T-cell (primary cell): ENCODE measurements at regions not wholly inside any gene's neighbourhood (a gene's known extent, or its start where the extent isn't known, plus 50 kb on each side); places are given as distances from the start of the nearest gene placed in this dataset.
"Not testable (repeated sequence)": the region's sequence is repeated elsewhere in the genome, so short reads cannot be mapped to it uniquely, and the experiment has no call there.

Experiments
- ATAC-seq, 4 experiments: fragments of 200-7000 bp in 3 of 4; fragments of 150-1000 bp in 1 of 4; cut with Tn5 transposase; replicated peaks in 1 of 4; 1 replicate in 3 of 4; 2 replicates in 1 of 4; pipeline ENCODE4 v1.10.0; 2021; ENCODE audit warnings: moderate library complexity in 3 of 4, mild to moderate bottlenecking in 2 of 4, moderate number of reproducible peaks in 1 of 4
- CTCF ChIA-PET, 2 donors: fragments of 300-600 bp; sonication (Branson Sonifier 250); formaldehyde crosslinking; loops; one replicate each; lab custom pipeline; 2022; ENCODE audit warnings: antibody characterized with exemption in 2 of 2; lab: Charles Lee
- POLR2A ChIA-PET, 2 donors: fragments of 300-600 bp; sonication (Branson Sonifier 250); formaldehyde crosslinking; loops; one replicate each; lab custom pipeline; 2022; ENCODE audit warnings: antibody characterized with exemption in 2 of 2; lab: Charles Lee
- DNase-seq, 35 experiments: peaks; one replicate each; pipeline versions ENCODE4 v3.0.0 to v3.0.0-alpha.2; 2013 to 2023
- H3K27ac ChIP-seq: one replicate; pipeline ENCODE4 v1.5.1; 2013; ENCODE audit warnings: low read length
- H3K27me3 ChIP-seq, 2 experiments: replicated peaks in 1 of 2; 1 replicate in 1 of 2; 2 replicates in 1 of 2; pipeline versions ENCODE4 v1.6.1 to v1.7.0; 2013; ENCODE audit warnings: low read length in 1 of 2, mixed read lengths in 1 of 2; ENCODE audit not compliant: control insufficient read depth in 2 of 2, insufficient read depth in 2 of 2; ENCODE audit errors: extremely low read depth in 1 of 2
- H3K36me3 ChIP-seq, 2 donors: 1 replicate in 1 of 2; 2 replicates in 1 of 2; pipeline versions ENCODE4 v1.6.1 to v1.7.0; 2013; ENCODE audit warnings: low read length in 1 of 2; ENCODE audit not compliant: control insufficient read depth in 2 of 2, insufficient read depth in 1 of 2; ENCODE audit errors: extremely low read depth in 1 of 2
- H3K4me1 ChIP-seq, 2 experiments: 1 replicate in 1 of 2; 2 replicates in 1 of 2; pipeline versions ENCODE4 v1.6.1 to v1.7.0; 2013; ENCODE audit warnings: low read length in 2 of 2, mixed read lengths in 1 of 2; ENCODE audit not compliant: insufficient read depth in 2 of 2, control insufficient read depth in 1 of 2; ENCODE audit errors: extremely low read depth in 1 of 2
- H3K4me3 ChIP-seq, 2 donors: 1 replicate in 1 of 2; 2 replicates in 1 of 2; pipeline versions ENCODE4 v1.5.1 to v1.7.0; 2013; ENCODE audit warnings: mild to moderate bottlenecking in 2 of 2, low read length in 1 of 2, moderate library complexity in 1 of 2; ENCODE audit not compliant: control insufficient read depth in 1 of 2; ENCODE audit errors: extremely low read depth in 1 of 2
- H3K9me3 ChIP-seq: 2 replicates; pipeline ENCODE4 v1.7.0; 2013
- H3K27ac Mint-ChIP-seq, 2 donors: one replicate each; pipeline ENCODE4 v1.8.0; 2020 to 2021; ENCODE audit warnings: mild to moderate bottlenecking in 2 of 2, mixed read lengths in 2 of 2
- H3K27me3 Mint-ChIP-seq, 2 donors: one replicate each; pipeline ENCODE4 v1.8.0; 2021 to 2022; ENCODE audit warnings: mixed read lengths in 2 of 2
- H3K36me3 Mint-ChIP-seq: one replicate; pipeline ENCODE4 v1.8.0; 2021; ENCODE audit warnings: mixed read lengths
- H3K4me1 Mint-ChIP-seq, 3 donors: one replicate each; pipeline ENCODE4 v1.8.0; 2020 to 2022; ENCODE audit warnings: mixed read lengths in 3 of 3, mild to moderate bottlenecking in 1 of 3
- H3K4me3 Mint-ChIP-seq, 3 donors: one replicate each; pipeline ENCODE4 v1.8.0; 2020 to 2022; ENCODE audit warnings: mild to moderate bottlenecking in 3 of 3, mixed read lengths in 3 of 3, moderate library complexity in 3 of 3
- H3K9me3 Mint-ChIP-seq, 3 donors: one replicate each; pipeline ENCODE4 v1.8.0; 2020 to 2022; ENCODE audit warnings: mixed read lengths in 3 of 3
- WGBS: methylation state at CpG from one replicate; pipeline ENCODE4 v1.1.5; 2013; ENCODE audit warnings: missing lambda C conversion rate; ENCODE audit not compliant: insufficient coverage; 5-methylcytosine and 5-hydroxymethylcytosine counted together

DNA sequence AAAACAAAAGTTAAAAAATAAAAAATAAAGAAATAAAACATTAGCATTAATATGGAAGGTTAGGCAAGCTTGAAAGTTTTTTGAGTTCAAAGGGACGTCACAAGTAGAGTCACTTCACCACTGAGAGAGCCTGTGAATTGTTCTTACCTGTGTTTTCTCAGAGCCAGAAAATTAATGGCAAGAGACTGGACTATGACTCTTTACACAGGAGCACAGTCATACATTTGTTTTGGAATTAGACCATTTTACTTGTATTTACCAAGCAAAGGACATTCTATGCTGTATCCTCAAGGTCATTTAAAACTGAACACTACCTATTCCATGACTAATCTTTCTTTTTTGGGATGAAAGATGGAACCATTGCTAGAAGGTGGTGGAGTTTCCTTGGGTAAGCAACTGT is 346.1 kb downstream of the FAM47B start:
- no CpG with 5 or more reads among the region's 1 CpG for WGBS
- no peaks in the 10 kb centered on the region for H3K9me3 ChIP-seq
- Mint-ChIP-seq H3K4me3 (no peak overlapping the region), H3K4me1 (no peaks in the 10 kb centered on the region), H3K36me3 (no peaks in the 10 kb centered on the region), H3K27ac (no peak overlapping the region), H3K9me3 (peaks cover 0 to 5% (median 5%) of the 10 kb centered on the region in 3 donors), H3K27me3 (no peaks in the 10 kb centered on the region)
- CTCF ChIA-PET, result no interaction called here
- ATAC-seq, result no peak
- H3K4me3 ChIP-seq, result no peak overlapping the region
- H3K4me1 ChIP-seq, result no peaks in the 10 kb centered on the region
- DNase-seq, result no peak
- POLR2A ChIA-PET, result no interaction called here
- no peaks in the 10 kb centered on the region for H3K27me3 ChIP-seq
- no peaks in the 10 kb centered on the region for H3K36me3 ChIP-seq
- no peak overlapping the region for H3K27ac ChIP-seq

DNA sequence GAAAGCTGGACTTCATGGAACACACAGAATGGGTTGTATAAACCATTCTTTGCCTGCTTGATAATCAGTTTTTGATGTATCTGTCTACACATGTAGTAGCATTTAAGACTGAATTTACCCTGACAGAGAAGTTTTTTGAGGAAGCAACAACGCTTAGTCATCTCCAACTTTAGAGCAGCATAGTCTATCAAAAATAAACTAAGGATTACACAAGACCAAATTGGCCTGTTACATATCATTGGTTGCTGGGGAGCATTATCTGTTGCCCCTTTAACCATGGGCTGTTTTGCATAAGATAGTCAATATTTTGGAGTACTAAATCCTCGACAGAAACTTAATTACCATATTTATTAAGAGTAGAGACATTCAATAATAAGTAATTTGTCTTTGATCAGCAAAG is 347.4 kb downstream of the FAM47B start:
- Histone ChIP-seq H3K4me3 (no peak overlapping the region), H3K4me1 (no peaks in the 10 kb centered on the region), H3K27me3 (no peaks in the 10 kb centered on the region), H3K9me3 (no peaks in the 10 kb centered on the region), H3K27ac (no peak overlapping the region), H3K36me3 (no peaks in the 10 kb centered on the region)
- Mint-ChIP-seq H3K27ac (no peak overlapping the region), H3K36me3 (no peaks in the 10 kb centered on the region), H3K4me1 (no peaks in the 10 kb centered on the region), H3K27me3 (no peaks in the 10 kb centered on the region), H3K4me3 (no peak overlapping the region), H3K9me3 (peaks cover 0 to 5% (median 4%) of the 10 kb centered on the region in 3 donors)
- no CpG with 5 or more reads among the region's 2 CpGs for whole genome bisulfite sequencing
- CTCF ChIA-PET, result no interaction called here
- no peak for ATAC-seq
- POLR2A ChIA-PET, result no interaction called here
- DNase-seq, result no peak

DNA sequence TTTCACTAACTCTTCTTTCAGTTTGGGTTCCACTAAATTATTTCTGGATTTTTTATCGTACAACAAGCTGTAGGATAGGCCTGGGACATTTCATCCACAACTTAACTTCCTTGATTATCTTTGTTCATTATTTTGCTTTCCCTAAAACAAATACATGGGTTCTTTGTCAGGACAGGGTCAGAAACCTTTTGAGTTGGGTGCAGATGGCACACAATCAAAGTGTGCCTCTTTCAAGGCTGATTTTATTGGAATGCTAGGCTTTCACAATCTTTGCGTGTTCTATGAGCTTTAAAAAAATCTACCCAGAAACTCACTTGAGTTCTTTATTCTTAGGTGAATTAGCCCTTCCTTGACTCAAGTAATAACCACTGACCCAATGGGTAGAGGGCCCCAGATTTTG is 348.4 kb downstream of the FAM47B start:
- H3K27me3 ChIP-seq, result no peaks in the 10 kb centered on the region
- H3K9me3 ChIP-seq, result no peaks in the 10 kb centered on the region
- ATAC-seq (no peak), DNase-seq (no peak)
- no peaks in the 10 kb centered on the region for H3K27me3 Mint-ChIP-seq
- no peak overlapping the region for H3K4me3 ChIP-seq
- no peak overlapping the region for H3K27ac Mint-ChIP-seq
- H3K4me1 Mint-ChIP-seq, result no peaks in the 10 kb centered on the region
- no peak overlapping the region for H3K4me3 Mint-ChIP-seq
- H3K36me3 Mint-ChIP-seq, result no peaks in the 10 kb centered on the region
- no CpG with 5 or more reads among the region's 2 CpGs for WGBS
- peaks cover 0 to 5% (median 3%) of the 10 kb centered on the region in 3 donors for H3K9me3 Mint-ChIP-seq
- ChIA-PET POLR2A (no interaction called here), CTCF (no interaction called here)
- no peaks in the 10 kb centered on the region for H3K4me1 ChIP-seq
- no peak overlapping the region for H3K27ac ChIP-seq
- no peaks in the 10 kb centered on the region for H3K36me3 ChIP-seq

DNA sequence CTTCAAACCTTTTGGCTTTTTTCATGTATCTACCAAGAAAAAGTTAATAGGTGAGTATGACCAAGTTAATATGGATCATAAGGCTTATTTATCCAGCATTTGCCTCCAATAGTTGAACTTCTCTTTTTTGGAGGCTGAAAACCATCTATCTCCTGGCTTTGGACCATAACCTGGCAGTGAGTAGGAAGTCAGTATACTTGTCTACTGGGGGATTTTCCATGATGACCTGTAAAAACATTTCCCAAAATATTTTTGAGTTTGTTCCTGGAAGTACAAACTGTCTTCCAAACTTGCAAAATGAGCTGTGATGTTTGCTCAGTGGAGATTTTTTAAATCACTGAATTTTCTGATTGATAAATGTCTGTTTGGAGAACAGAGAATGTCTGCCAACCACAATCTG is 349.9 kb downstream of the FAM47B start:
- no peaks in the 10 kb centered on the region for H3K36me3 ChIP-seq
- H3K4me1 Mint-ChIP-seq, result no peaks in the 10 kb centered on the region
- no peaks in the 10 kb centered on the region for H3K9me3 ChIP-seq
- H3K27me3 ChIP-seq, result no peaks in the 10 kb centered on the region
- no peak overlapping the region for H3K4me3 ChIP-seq
- no peaks in the 10 kb centered on the region for H3K36me3 Mint-ChIP-seq
- H3K4me3 Mint-ChIP-seq, result no peak overlapping the region
- DNase-seq, result no peak
- ATAC-seq, result no peak
- ChIA-PET CTCF (no interaction called here), POLR2A (no interaction called here)
- peaks cover 0 to 5% (median 3%) of the 10 kb centered on the region in 3 donors for H3K9me3 Mint-ChIP-seq
- H3K27ac Mint-ChIP-seq, result no peak overlapping the region
- no peak overlapping the region for H3K27ac ChIP-seq
- no peaks in the 10 kb centered on the region for H3K4me1 ChIP-seq
- H3K27me3 Mint-ChIP-seq, result no peaks in the 10 kb centered on the region

DNA sequence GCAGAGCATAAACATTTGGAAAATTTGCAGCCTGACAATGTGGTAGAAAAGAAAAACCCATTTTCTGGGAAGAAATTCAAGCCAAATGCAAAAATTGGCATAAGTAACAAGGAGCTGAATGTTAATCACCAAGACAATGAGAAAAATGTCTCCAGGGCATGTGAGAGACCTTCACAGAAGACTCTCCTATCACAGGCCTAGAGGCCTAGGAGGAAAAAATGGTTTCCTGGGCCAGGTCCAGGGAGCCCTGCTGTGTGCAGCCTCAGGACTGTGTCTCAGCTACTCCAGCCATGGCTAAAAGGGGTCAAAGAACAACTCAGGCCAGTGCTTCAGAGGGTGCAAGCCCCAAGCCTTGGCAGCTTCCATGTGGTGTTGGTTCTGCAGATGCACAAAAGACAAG is 362.4 kb downstream of the FAM47B start:
- ATAC-seq, POLR2A ChIA-PET, H3K9me3 ChIP-seq, H3K4me1 Mint-ChIP-seq, H3K27ac ChIP-seq, H3K27ac Mint-ChIP-seq, H3K27me3 ChIP-seq, H3K36me3 Mint-ChIP-seq, CTCF ChIA-PET, H3K4me3 ChIP-seq, H3K4me1 ChIP-seq, DNase-seq, H3K4me3 Mint-ChIP-seq, H3K27me3 Mint-ChIP-seq, H3K36me3 ChIP-seq: not testable (repeated sequence)
- H3K9me3 Mint-ChIP-seq, result peaks cover 5 to 16% (median 14%) of the 10 kb centered on the region in 3 donors

DNA sequence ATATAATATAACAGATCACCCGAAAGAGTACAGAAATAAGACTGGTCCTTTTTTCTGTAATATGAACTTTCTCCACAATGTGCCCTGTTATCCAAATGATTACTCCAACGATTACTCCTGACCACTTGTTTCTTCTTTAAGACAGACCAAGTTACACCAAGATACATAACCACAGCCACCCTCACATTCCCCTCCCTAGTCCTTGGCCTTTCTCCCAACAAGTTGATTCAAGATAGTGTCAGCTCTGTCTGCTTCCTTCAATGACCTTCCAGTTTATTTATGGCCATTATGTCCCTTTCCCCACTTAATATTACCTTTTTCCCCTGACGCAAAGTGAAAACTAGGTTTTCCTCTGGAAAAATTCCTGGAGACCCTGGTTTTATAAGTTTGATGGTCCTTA is 397.2 kb downstream of the FAM47B start:
- Histone ChIP-seq H3K27me3 (no peaks in the 10 kb centered on the region), H3K27ac (no peak overlapping the region), H3K9me3 (no peaks in the 10 kb centered on the region), H3K36me3 (no peaks in the 10 kb centered on the region), H3K4me3 (no peak overlapping the region), H3K4me1 (no peaks in the 10 kb centered on the region)
- Mint-ChIP-seq H3K36me3 (no peaks in the 10 kb centered on the region), H3K9me3 (peaks cover 0 to 4% (median 0%) of the 10 kb centered on the region in 3 donors), H3K27me3 (peaks cover 0 to 8% of the 10 kb centered on the region in 2 donors), H3K4me3 (no peak overlapping the region), H3K27ac (no peak overlapping the region), H3K4me1 (no peaks in the 10 kb centered on the region)
- 50% methylated on average over 1 of the region's 3 CpGs for WGBS
- ATAC-seq (no peak), DNase-seq (no peak)
- POLR2A ChIA-PET, result no interaction called here
- CTCF ChIA-PET, result no interaction called here

DNA sequence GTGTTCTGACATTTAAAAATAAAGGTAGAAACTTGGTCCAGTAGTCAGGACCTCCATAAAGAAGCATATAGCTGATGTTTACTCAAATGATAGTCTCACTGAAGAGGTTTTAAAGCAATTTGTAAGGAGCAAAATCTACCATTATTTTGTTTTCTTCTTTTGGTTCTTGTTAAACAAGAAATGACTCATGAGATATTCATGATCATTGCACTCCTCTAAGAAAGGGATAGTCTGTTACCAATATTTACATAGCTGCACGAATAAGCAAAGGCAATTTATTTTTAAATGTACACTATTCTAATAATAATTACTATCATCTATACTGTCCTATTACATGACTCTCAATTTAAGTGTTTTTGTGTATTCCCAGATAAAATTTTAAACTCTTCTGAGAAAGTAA is 397.9 kb downstream of the FAM47B start:
- H3K27me3 Mint-ChIP-seq, result peaks cover 0 to 8% of the 10 kb centered on the region in 2 donors

More for the DNA sequence above, 397.9 kb downstream of the FAM47B start:
- Histone ChIP-seq H3K36me3 (no peaks in the 10 kb centered on the region), H3K4me3 (no peak overlapping the region), H3K9me3 (no peaks in the 10 kb centered on the region), H3K4me1 (no peaks in the 10 kb centered on the region), H3K27ac (no peak overlapping the region), H3K27me3 (no peaks in the 10 kb centered on the region)
- ATAC-seq, result no peak
- no peak overlapping the region for H3K27ac Mint-ChIP-seq
- H3K36me3 Mint-ChIP-seq, result no peaks in the 10 kb centered on the region
- CTCF ChIA-PET, result no interaction called here
- H3K4me1 Mint-ChIP-seq, result no peaks in the 10 kb centered on the region
- WGBS, result no CpG with 5 or more reads among the region's 1 CpG
- H3K9me3 Mint-ChIP-seq, result peaks cover 0 to 7% (median 0%) of the 10 kb centered on the region in 3 donors
- DNase-seq, result no peak
- POLR2A ChIA-PET, result no interaction called here
- no peak overlapping the region for H3K4me3 Mint-ChIP-seq
